Liver (tissue), 8 donors: ENCODE measurements at regions not wholly inside any gene's neighbourhood (a gene's known extent, or its start where the extent isn't known, plus 50 kb on each side); places are given as distances from the start of the nearest gene placed in this dataset.

Experiments used
- DNase-seq: peaks from one replicate; pipeline ENCODE4 v3.0.0-alpha.2; 2017; ENCODE audit warnings: low spot score
- H3K27ac ChIP-seq, 2 donors: one replicate each; pipeline ENCODE4 v1.7.0; 2013; ENCODE audit warnings: inconsistent platforms in 2 of 2, low read length in 2 of 2, control low read depth in 1 of 2, low read depth in 1 of 2, mild to moderate bottlenecking in 1 of 2
- H3K27me3 ChIP-seq, 4 donors: one replicate each; pipeline versions ENCODE4 v1.6.1 to v1.7.0; 2013; ENCODE audit warnings: low read length in 3 of 4, inconsistent platforms in 1 of 4, mild to moderate bottlenecking in 1 of 4, moderate library complexity in 1 of 4; ENCODE audit not compliant: control insufficient read depth in 4 of 4, insufficient read depth in 4 of 4
- H3K36me3 ChIP-seq, 4 donors: one replicate each; pipeline versions ENCODE4 v1.6.1 to v1.7.0; 2013; ENCODE audit warnings: low read length in 3 of 4, mild to moderate bottlenecking in 3 of 4, low read depth in 1 of 4, moderate library complexity in 1 of 4; ENCODE audit not compliant: control insufficient read depth in 4 of 4, insufficient read depth in 3 of 4
- H3K4me1 ChIP-seq, 4 donors: one replicate each; pipeline versions ENCODE4 v1.6.1 to v1.7.0; 2013; ENCODE audit warnings: low read length in 3 of 4, mild to moderate bottlenecking in 3 of 4, moderate library complexity in 1 of 4; ENCODE audit not compliant: control insufficient read depth in 4 of 4, insufficient read depth in 4 of 4
- H3K4me3 ChIP-seq, 3 donors: one replicate each; pipeline versions ENCODE4 v1.6.1 to v1.7.0; 2013; ENCODE audit warnings: low read length in 3 of 3, control low read depth in 1 of 3, low read depth in 1 of 3, mild to moderate bottlenecking in 1 of 3
- H3K9ac ChIP-seq, 2 donors: one replicate each; pipeline ENCODE4 v1.7.0; 2013; ENCODE audit warnings: low read length in 2 of 2, mild to moderate bottlenecking in 2 of 2, moderate library complexity in 2 of 2, control low read depth in 1 of 2, low read depth in 1 of 2
- H3K9me3 ChIP-seq, 4 donors: one replicate each; pipeline versions ENCODE4 v1.6.1 to v1.7.0; 2013; ENCODE audit warnings: low read length in 3 of 4; ENCODE audit not compliant: control insufficient read depth in 4 of 4
- ATF3 ChIP-seq: IDR thresholded peaks from 2 replicates; pipeline ENCODE4 v1.6.1; 2016; ENCODE audit warnings: antibody characterized with exemption
- CTCF ChIP-seq: fragments of 150-350 bp; IDR thresholded peaks from 2 replicates; pipeline ENCODE4 v1.5.1; 2017; ENCODE audit warnings: improper control_type of control experiment, low read depth, low read length; ENCODE audit not compliant: missing input control
- EGR1 ChIP-seq, 2 donors: IDR thresholded peaks; 2 replicates each; pipeline ENCODE4 v1.6.1; 2016 to 2018; ENCODE audit warnings: antibody characterized with exemption in 2 of 2, low read depth in 2 of 2
- FOXA1 ChIP-seq: IDR thresholded peaks from 2 replicates; pipeline ENCODE4 v1.6.1; 2016; ENCODE audit warnings: antibody characterized with exemption
- FOXA2 ChIP-seq: IDR thresholded peaks from 2 replicates; pipeline ENCODE4 v1.6.1; 2016; ENCODE audit warnings: antibody characterized with exemption
- GABPA ChIP-seq, 2 donors: IDR thresholded peaks in 1 of 2; conservative IDR thresholded peaks in 1 of 2; 2 replicates each; pipeline ENCODE4 v1.6.1; 2016; ENCODE audit warnings: antibody characterized with exemption in 2 of 2, mild to moderate bottlenecking in 1 of 2, moderate library complexity in 1 of 2
- HNF4A ChIP-seq, 2 donors: conservative IDR thresholded peaks; 2 replicates each; pipeline ENCODE4 v1.6.1; 2016; ENCODE audit warnings: antibody characterized with exemption in 2 of 2, mild to moderate bottlenecking in 2 of 2
- HNF4G ChIP-seq: IDR thresholded peaks from 2 replicates; pipeline ENCODE4 v1.6.1; 2016; ENCODE audit warnings: antibody characterized with exemption
- JUND ChIP-seq, 2 donors: IDR thresholded peaks; 2 replicates each; pipeline ENCODE4 v1.6.1; 2016; ENCODE audit warnings: antibody characterized with exemption in 2 of 2
- MAX ChIP-seq: IDR thresholded peaks from 2 replicates; pipeline ENCODE4 v1.6.1; 2016; ENCODE audit warnings: antibody characterized with exemption
- NR2F2 ChIP-seq: IDR thresholded peaks from 2 replicates; pipeline ENCODE4 v1.6.1; 2016; ENCODE audit warnings: antibody characterized with exemption
- RAD21 ChIP-seq, 2 donors: IDR thresholded peaks; 2 replicates each; pipeline ENCODE4 v1.6.1; 2016; ENCODE audit warnings: antibody characterized with exemption in 2 of 2, mild to moderate bottlenecking in 2 of 2
- REST ChIP-seq: IDR thresholded peaks from 2 replicates; pipeline ENCODE4 v1.6.1; 2016; ENCODE audit warnings: antibody characterized with exemption, mild to moderate bottlenecking
- RXRA ChIP-seq, 2 donors: IDR thresholded peaks; 2 replicates each; pipeline ENCODE4 v1.6.1; 2017 to 2018; ENCODE audit warnings: antibody characterized with exemption in 2 of 2, mild to moderate bottlenecking in 1 of 2
- SP1 ChIP-seq: IDR thresholded peaks from 2 replicates; pipeline ENCODE4 v1.6.1; 2018; ENCODE audit warnings: antibody characterized with exemption, mild to moderate bottlenecking
- TAF1 ChIP-seq: conservative IDR thresholded peaks from 2 replicates; pipeline ENCODE4 v1.6.1; 2016; ENCODE audit warnings: antibody characterized with exemption, mild to moderate bottlenecking
- YY1 ChIP-seq: IDR thresholded peaks from 2 replicates; pipeline ENCODE4 v1.6.1; 2016; ENCODE audit warnings: antibody characterized with exemption, mild to moderate bottlenecking
- ZBTB33 ChIP-seq: IDR thresholded peaks from 2 replicates; pipeline ENCODE4 v1.6.1; 2016; ENCODE audit warnings: antibody characterized with exemption
- WGBS: extraction: QIAGEN DNeasy Blood & Tissue Kit; methylation state at CpG from one replicate; pipeline ENCODE4 v1.1.7; 2013; 5-methylcytosine and 5-hydroxymethylcytosine counted together
- donor health status: healthy.
- donor health status: healthy.
- donor health status: healthy.
- donor health status: healthy.
- donor health status: healthy.

GRCh38 chr6:143591441-143591840, 79.9 kb upstream of the FUCA2 start:
- Histone ChIP-seq H3K27me3 (no peaks in the 10 kb centered on the region), H3K27ac (no peak overlapping the region), H3K4me1 (no peaks in the 10 kb centered on the region), H3K9ac (no peak overlapping the region), H3K9me3 (no peaks in the 10 kb centered on the region), H3K36me3 (no peaks in the 10 kb centered on the region), H3K4me3 (no peak overlapping the region)
- 99% methylated on average over 4 of the region's 4 CpGs for WGBS
- TF ChIP-seq REST = no peak
- TF ChIP-seq EGR1 (IDR thresholded peaks at IDR 0.05; ENCODE audit: low read depth in 2 of 2) = no peak
- no peak for TF ChIP-seq HNF4G
- TF ChIP-seq GABPA (IDR thresholded peaks at IDR 0.05 in 1 of 2, conservative IDR thresholded peaks at IDR 0.05 in 1 of 2) = no peak
- no peak for TF ChIP-seq MAX
- no peak for TF ChIP-seq FOXA2
- TF ChIP-seq ATF3 = no peak
- no peak for TF ChIP-seq RAD21 (IDR thresholded peaks at IDR 0.05)
- no peak for TF ChIP-seq YY1
- TF ChIP-seq NR2F2 = no peak
- no peak for TF ChIP-seq TAF1
- no peak for TF ChIP-seq HNF4A (conservative IDR thresholded peaks at IDR 0.05)
- no peak for TF ChIP-seq RXRA (IDR thresholded peaks at IDR 0.05)
- no peak for TF ChIP-seq CTCF
- no peak for TF ChIP-seq ZBTB33
- no peak for TF ChIP-seq JUND (IDR thresholded peaks at IDR 0.05)
- TF ChIP-seq SP1 = no peak
- no peak for TF ChIP-seq FOXA1
- no peak for DNase-seq

- DNase-seq = no peak
These were observed 77.6 kb upstream of the FUCA2 start for GRCh38 chr6:143589162-143589561.

More at GRCh38 chr6:143589162-143589561, 77.6 kb upstream of the FUCA2 start:
- H3K9me3 ChIP-seq = no peaks in the 10 kb centered on the region
- H3K4me3 ChIP-seq = no peak overlapping the region
- H3K27ac ChIP-seq = no peak overlapping the region
- H3K36me3 ChIP-seq = no peaks in the 10 kb centered on the region
- no peak for TF ChIP-seq HNF4A (conservative IDR thresholded peaks at IDR 0.05)
- no peak for TF ChIP-seq NR2F2
- no peak for TF ChIP-seq FOXA1
- no peak for TF ChIP-seq REST
- TF ChIP-seq FOXA2 = no peak
- TF ChIP-seq HNF4G = no peak
- TF ChIP-seq SP1 = no peak
- TF ChIP-seq RAD21 (IDR thresholded peaks at IDR 0.05) = no peak
- no peak for TF ChIP-seq RXRA (IDR thresholded peaks at IDR 0.05)
- no peak for TF ChIP-seq TAF1
- TF ChIP-seq CTCF = no peak
- no peaks in the 10 kb centered on the region for H3K27me3 ChIP-seq
- WGBS = 87% methylated on average over 4 of the region's 4 CpGs
- H3K4me1 ChIP-seq = peaks cover 0 to under 1% (median 0%) of the 10 kb centered on the region in 4 donors
- H3K9ac ChIP-seq = no peak overlapping the region
